OCI-LY3 (cell line): ENCODE measurements at regions not wholly inside any gene's neighbourhood (a gene's known extent, or its start where the extent isn't known, plus 50 kb on each side); places are given as distances from the start of the nearest gene placed in this dataset.

ENCODE experiments used
- H2AFZ ChIP-seq: fragments of 200-600, 300-600 bp; shearing (Covaris generic); 2 replicates; pipeline ENCODE4 v1.6.0; 2014; ENCODE audit warnings: antibody characterized with exemption, low read depth, low read length
- H3K27ac ChIP-seq: fragments of 200-600, 300-600 bp; sonication (generic); 2 replicates; pipeline ENCODE4 v1.5.1; 2014; ENCODE audit warnings: mild to moderate bottlenecking, low read length, moderate library complexity, mixed read lengths
- H3K27me3 ChIP-seq: fragments of 200-600, 300-600 bp; sonication (generic); 2 replicates; pipeline ENCODE4 v1.6.1; 2014; ENCODE audit warnings: low read depth, low read length, mixed read lengths
- H3K36me3 ChIP-seq: fragments of 200-600, 300-600 bp; sonication (generic); replicated peaks from 2 replicates; pipeline ENCODE3; 2014; ENCODE audit warnings: low read depth, low read length, mixed read lengths
- H3K4me1 ChIP-seq: fragments of 300-600, 200-600 bp; sonication (generic); 2 replicates; pipeline ENCODE4 v1.6.1; 2014; ENCODE audit warnings: low read length, mixed read lengths
- H3K4me2 ChIP-seq: fragments of 200-600, 300-600 bp; sonication (generic); 2 replicates; pipeline ENCODE4 v1.6.1; 2014; ENCODE audit warnings: low read length, mixed read lengths
- H3K4me3 ChIP-seq: fragments of 300-600, 200-600 bp; sonication (generic); 2 replicates; pipeline ENCODE4 v1.5.1; 2014; ENCODE audit warnings: antibody characterized with exemption, mild to moderate bottlenecking, low read length, moderate library complexity
- H3K79me2 ChIP-seq: fragments of 300-600, 200-600 bp; shearing (Covaris generic); 2 replicates; pipeline ENCODE4 v1.6.1; 2014; ENCODE audit warnings: mild to moderate bottlenecking, low read length, mixed read lengths
- H3K9ac ChIP-seq: fragments of 300-600, 200-600 bp; shearing (Covaris generic); 2 replicates; pipeline ENCODE4 v1.6.0; 2014; ENCODE audit warnings: mild to moderate bottlenecking, low read length, moderate library complexity
- H3K9me3 ChIP-seq: fragments of 200-600, 300-600 bp; shearing (Covaris generic); 2 replicates; pipeline ENCODE4 v1.6.1; 2014; ENCODE audit warnings: low read length, mixed read lengths; ENCODE audit not compliant: insufficient read depth
- H4K20me1 ChIP-seq: fragments of 200-600, 300-600 bp; sonication (generic); 2 replicates; pipeline ENCODE4 v1.6.1; 2016; ENCODE audit warnings: low read length, mixed read lengths; ENCODE audit not compliant: insufficient read depth
- EZH2phosphoT487 ChIP-seq: fragments of 200-600 bp; shearing (Covaris generic); IDR thresholded peaks from 2 replicates; pipeline ENCODE4 v1.6.1; 2018; ENCODE audit warnings: antibody characterized with exemption, mixed run types, low read depth
- TF ChIP-seq, protein P1 (sequence below): fragments of 200-600, 300-600 bp; sonication (generic); IDR thresholded peaks from 2 replicates; pipeline ENCODE4 v1.5.1; 2014; ENCODE audit warnings: antibody characterized with exemption, low read length, low read depth

DNA sequence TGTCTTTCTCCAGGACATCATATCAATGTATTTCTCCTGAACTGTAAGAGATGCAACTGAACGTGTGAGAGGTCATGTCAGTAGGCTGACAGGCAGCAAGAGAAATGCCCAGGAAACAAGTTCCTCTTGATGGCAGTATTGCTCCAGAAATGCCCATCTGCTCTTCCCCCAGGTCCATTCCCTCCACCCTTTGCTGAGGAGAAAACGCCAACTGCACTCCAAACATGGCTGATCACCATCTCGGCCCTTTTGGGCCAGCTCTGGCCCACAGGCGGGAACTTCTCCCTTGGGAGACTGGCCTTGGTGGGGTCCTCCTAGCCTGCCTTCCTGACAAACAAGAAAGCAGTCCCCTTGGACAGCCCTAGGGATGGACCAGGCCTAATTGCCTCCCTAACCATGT is 276.5 kb upstream of the AGTR2 start:
- Histone ChIP-seq H3K9ac (no peak overlapping the region), H3K27me3 (no peaks in the 10 kb centered on the region), H4K20me1 (no peaks in the 10 kb centered on the region), H3K4me3 (peak overlapping the region; percentile 73), H3K4me2 (peak overlapping the region; percentile 64), H3K27ac (no peak overlapping the region), H2AFZ (no peak overlapping the region), H3K9me3 (no peaks in the 10 kb centered on the region), H3K36me3 (no peaks in the 10 kb centered on the region), H3K79me2 (no peaks in the 10 kb centered on the region), H3K4me1 (peaks cover 14% of the 10 kb centered on the region)
- TF ChIP-seq, protein P1, sequence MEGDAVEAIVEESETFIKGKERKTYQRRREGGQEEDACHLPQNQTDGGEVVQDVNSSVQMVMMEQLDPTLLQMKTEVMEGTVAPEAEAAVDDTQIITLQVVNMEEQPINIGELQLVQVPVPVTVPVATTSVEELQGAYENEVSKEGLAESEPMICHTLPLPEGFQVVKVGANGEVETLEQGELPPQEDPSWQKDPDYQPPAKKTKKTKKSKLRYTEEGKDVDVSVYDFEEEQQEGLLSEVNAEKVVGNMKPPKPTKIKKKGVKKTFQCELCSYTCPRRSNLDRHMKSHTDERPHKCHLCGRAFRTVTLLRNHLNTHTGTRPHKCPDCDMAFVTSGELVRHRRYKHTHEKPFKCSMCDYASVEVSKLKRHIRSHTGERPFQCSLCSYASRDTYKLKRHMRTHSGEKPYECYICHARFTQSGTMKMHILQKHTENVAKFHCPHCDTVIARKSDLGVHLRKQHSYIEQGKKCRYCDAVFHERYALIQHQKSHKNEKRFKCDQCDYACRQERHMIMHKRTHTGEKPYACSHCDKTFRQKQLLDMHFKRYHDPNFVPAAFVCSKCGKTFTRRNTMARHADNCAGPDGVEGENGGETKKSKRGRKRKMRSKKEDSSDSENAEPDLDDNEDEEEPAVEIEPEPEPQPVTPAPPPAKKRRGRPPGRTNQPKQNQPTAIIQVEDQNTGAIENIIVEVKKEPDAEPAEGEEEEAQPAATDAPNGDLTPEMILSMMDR: peak; percentile 52
- no peak for TF ChIP-seq EZH2phosphoT487

GRCh38 chrX:115895678-115896329 is 274.7 kb upstream of the AGTR2 start:
- Histone ChIP-seq H4K20me1 (no peaks in the 10 kb centered on the region), H3K4me3 (no peak overlapping the region), H3K36me3 (no peaks in the 10 kb centered on the region), H3K9ac (no peak overlapping the region), H2AFZ (no peak overlapping the region), H3K9me3 (no peaks in the 10 kb centered on the region), H3K27ac (no peak overlapping the region), H3K79me2 (no peaks in the 10 kb centered on the region), H3K4me2 (no peak overlapping the region), H3K4me1 (peaks cover 15% of the 10 kb centered on the region), H3K27me3 (no peaks in the 10 kb centered on the region)
- TF ChIP-seq, protein P1: no peak
- no peak for TF ChIP-seq EZH2phosphoT487

DNA sequence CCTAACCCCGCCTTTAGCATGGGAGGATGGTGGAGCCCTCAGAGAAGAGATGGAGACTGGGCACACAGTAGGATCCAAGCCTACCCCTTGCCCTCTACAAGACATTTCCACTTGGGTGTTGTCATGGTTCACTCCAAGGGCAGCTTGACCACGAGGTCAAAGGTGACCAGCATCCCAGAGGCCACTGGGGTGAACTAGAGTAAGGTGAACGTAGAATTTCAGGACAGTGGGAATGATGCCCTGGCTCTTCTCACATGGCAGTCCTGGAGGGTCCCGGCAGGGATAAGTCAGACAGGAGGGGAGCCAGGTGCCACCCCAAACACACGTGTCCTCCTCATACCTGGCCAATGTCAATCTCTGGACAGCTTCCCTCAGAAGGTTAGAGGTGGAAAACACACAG is 274.2 kb upstream of the AGTR2 start:
- Histone ChIP-seq H3K27me3 (no peaks in the 10 kb centered on the region), H3K4me2 (no peak overlapping the region), H3K9ac (no peak overlapping the region), H3K9me3 (no peaks in the 10 kb centered on the region), H3K79me2 (no peaks in the 10 kb centered on the region), H4K20me1 (no peaks in the 10 kb centered on the region), H2AFZ (no peak overlapping the region), H3K4me3 (no peak overlapping the region), H3K36me3 (no peaks in the 10 kb centered on the region), H3K27ac (no peak overlapping the region), H3K4me1 (peaks cover 15% of the 10 kb centered on the region)
- no peak for TF ChIP-seq EZH2phosphoT487
- TF ChIP-seq, protein P1: no peak

DNA sequence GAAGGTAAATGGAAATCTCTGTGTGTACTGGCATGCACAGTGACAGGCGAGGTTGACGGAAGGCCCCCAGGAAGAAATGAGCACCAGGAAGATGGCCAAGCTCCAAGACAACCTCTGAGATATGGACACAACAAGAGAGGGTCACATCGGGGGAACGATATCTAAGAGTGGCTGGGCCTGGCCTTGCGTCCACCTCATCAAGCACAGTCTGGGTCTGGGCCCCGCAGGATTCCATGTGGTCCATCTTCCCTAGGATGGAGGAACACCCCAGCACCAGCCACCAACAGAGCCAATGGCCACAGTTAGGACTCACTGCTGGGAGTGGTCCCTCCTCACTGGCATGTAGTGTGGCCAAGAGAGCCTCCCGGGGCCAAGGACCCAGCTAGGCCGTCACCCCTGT is 272.6 kb upstream of the AGTR2 start:
- Histone ChIP-seq H2AFZ (no peak overlapping the region), H3K4me3 (no peak overlapping the region), H3K4me1 (peaks cover 15% of the 10 kb centered on the region), H3K79me2 (no peaks in the 10 kb centered on the region), H3K4me2 (no peak overlapping the region), H3K36me3 (no peaks in the 10 kb centered on the region), H3K9me3 (no peaks in the 10 kb centered on the region), H4K20me1 (no peaks in the 10 kb centered on the region), H3K27ac (no peak overlapping the region), H3K27me3 (no peaks in the 10 kb centered on the region), H3K9ac (no peak overlapping the region)
- TF ChIP-seq, protein P1: no peak
- no peak for TF ChIP-seq EZH2phosphoT487
